OCI-LY3 (cell line): ENCODE measurements at regions not wholly inside any gene's neighbourhood (a gene's known extent, or its start where the extent isn't known, plus 50 kb on each side); places are given as distances from the start of the nearest gene placed in this dataset.

ENCODE experiments used
- EZH2phosphoT487 ChIP-seq: fragments of 200-600 bp; shearing (Covaris generic); IDR thresholded peaks from 2 replicates; pipeline ENCODE4 v1.6.1; 2018; ENCODE audit warnings: antibody characterized with exemption, mixed run types, low read depth
- TF ChIP-seq, protein P1 (sequence below): fragments of 200-600, 300-600 bp; sonication (generic); IDR thresholded peaks from 2 replicates; pipeline ENCODE4 v1.5.1; 2014; ENCODE audit warnings: antibody characterized with exemption, low read length, low read depth

DNA sequence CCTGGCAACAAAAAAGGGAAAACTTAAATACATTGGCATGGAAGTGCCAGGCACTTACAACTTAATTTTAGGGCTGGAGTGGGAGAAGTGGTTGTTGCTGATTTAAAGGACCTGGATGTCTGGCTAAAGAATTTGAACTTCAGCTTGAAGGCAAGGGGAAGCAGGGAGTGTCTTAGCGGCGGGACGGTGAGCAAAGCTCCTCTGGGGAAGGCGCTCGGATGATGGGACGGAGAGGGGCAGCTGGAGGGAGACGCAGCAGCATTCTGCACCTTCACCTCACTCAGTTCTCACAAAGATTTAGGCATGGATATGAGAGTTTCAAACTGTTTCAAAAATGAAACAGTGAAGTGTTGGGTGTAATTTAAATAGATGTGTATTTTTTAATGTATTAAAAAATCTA, 967.1 kb downstream of the BRD1 start:
- TF ChIP-seq, protein P1, sequence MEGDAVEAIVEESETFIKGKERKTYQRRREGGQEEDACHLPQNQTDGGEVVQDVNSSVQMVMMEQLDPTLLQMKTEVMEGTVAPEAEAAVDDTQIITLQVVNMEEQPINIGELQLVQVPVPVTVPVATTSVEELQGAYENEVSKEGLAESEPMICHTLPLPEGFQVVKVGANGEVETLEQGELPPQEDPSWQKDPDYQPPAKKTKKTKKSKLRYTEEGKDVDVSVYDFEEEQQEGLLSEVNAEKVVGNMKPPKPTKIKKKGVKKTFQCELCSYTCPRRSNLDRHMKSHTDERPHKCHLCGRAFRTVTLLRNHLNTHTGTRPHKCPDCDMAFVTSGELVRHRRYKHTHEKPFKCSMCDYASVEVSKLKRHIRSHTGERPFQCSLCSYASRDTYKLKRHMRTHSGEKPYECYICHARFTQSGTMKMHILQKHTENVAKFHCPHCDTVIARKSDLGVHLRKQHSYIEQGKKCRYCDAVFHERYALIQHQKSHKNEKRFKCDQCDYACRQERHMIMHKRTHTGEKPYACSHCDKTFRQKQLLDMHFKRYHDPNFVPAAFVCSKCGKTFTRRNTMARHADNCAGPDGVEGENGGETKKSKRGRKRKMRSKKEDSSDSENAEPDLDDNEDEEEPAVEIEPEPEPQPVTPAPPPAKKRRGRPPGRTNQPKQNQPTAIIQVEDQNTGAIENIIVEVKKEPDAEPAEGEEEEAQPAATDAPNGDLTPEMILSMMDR, result no peak
- no peak for TF ChIP-seq EZH2phosphoT487
